RWPE2 (cell line): ENCODE measurements at regions not wholly inside any gene's neighbourhood (a gene's known extent, or its start where the extent isn't known, plus 50 kb on each side); places are given as distances from the start of the nearest gene placed in this dataset.
"Not testable (repeated sequence)": the region's sequence is repeated elsewhere in the genome, so short reads cannot be mapped to it uniquely, and the experiment has no call there.

Experiments used
- ATAC-seq: fragments of 200-7000 bp; cut with Tn5 transposase; 3 replicates; pipeline ENCODE4 v1.9.1; 2021; ENCODE audit warnings: low read depth
- DNase-seq: peaks from one replicate; pipeline ENCODE4 v3.0.0-alpha.2; 2020; ENCODE audit warnings: low spot score
- H3K27ac ChIP-seq: fragments of 450-650 bp; 2 replicates; pipeline ENCODE4 v1.5.1; 2017; ENCODE audit warnings: mild to moderate bottlenecking; ENCODE audit not compliant: poor library complexity, severe bottlenecking
- H3K27me3 ChIP-seq: fragments of 250-450 bp; sonication (Bioruptor Pico); 2 replicates; pipeline ENCODE4 v1.5.1; 2021; ENCODE audit warnings: mild to moderate bottlenecking, moderate library complexity; ENCODE audit not compliant: insufficient read depth, poor library complexity, severe bottlenecking
- H3K36me3 ChIP-seq: fragments of 250-450 bp; sonication (Bioruptor Pico); 2 replicates; pipeline ENCODE4 v1.5.1; 2020; ENCODE audit warnings: low read depth, mild to moderate bottlenecking, moderate library complexity
- H3K4me1 ChIP-seq: fragments of 250-450 bp; sonication (Bioruptor Pico); 2 replicates; pipeline ENCODE4 v1.5.1; 2021; ENCODE audit warnings: mild to moderate bottlenecking, moderate library complexity; ENCODE audit not compliant: insufficient read depth, poor library complexity, severe bottlenecking
- H3K4me3 ChIP-seq: fragments of 250-450 bp; sonication (Bioruptor Pico); 2 replicates; pipeline ENCODE4 v1.5.1; 2021; ENCODE audit warnings: mild to moderate bottlenecking, moderate library complexity; ENCODE audit not compliant: severe bottlenecking
- H3K9me3 ChIP-seq: fragments of 250-450 bp; sonication (Bioruptor Pico); 2 replicates; pipeline ENCODE4 v1.5.1; 2021; ENCODE audit warnings: mild to moderate bottlenecking, moderate library complexity; ENCODE audit not compliant: severe bottlenecking
- CTCF ChIP-seq: fragments of 450-650 bp; IDR thresholded peaks from one replicate; pipeline ENCODE4 v1.5.1; 2017; ENCODE audit warnings: mild to moderate bottlenecking, moderate library complexity; ENCODE audit not compliant: poor library complexity, severe bottlenecking

GRCh38 chr6:16042751-16043150, 86.1 kb upstream of the MYLIP start:
- Histone ChIP-seq H3K27me3 (no peaks in the 10 kb centered on the region), H3K27ac (no peak overlapping the region), H3K36me3 (no peaks in the 10 kb centered on the region), H3K4me1 (no peaks in the 10 kb centered on the region), H3K4me3 (no peak overlapping the region), H3K9me3 (no peaks in the 10 kb centered on the region)
- DNase-seq: no peak
- no peak for ATAC-seq
- TF ChIP-seq CTCF: no peak

GRCh38 chr6:16041327-16041726, 87.6 kb upstream of the MYLIP start:
- Histone ChIP-seq H3K4me3 (no peak overlapping the region), H3K9me3 (no peaks in the 10 kb centered on the region), H3K36me3 (no peaks in the 10 kb centered on the region), H3K27me3 (no peaks in the 10 kb centered on the region), H3K27ac (no peak overlapping the region), H3K4me1 (no peaks in the 10 kb centered on the region)
- DNase-seq (no peak), ATAC-seq (no peak)
- no peak for TF ChIP-seq CTCF

- Histone ChIP-seq H3K4me1 (no peaks in the 10 kb centered on the region), H3K27ac (no peak overlapping the region), H3K27me3 (no peaks in the 10 kb centered on the region), H3K9me3 (no peaks in the 10 kb centered on the region), H3K4me3 (no peak overlapping the region), H3K36me3 (no peaks in the 10 kb centered on the region)
- no peak for ATAC-seq
- TF ChIP-seq CTCF: no peak
- no peak for DNase-seq
Observed at GRCh38 chr6:16040628-16040974, 88.3 kb upstream of the MYLIP start.

GRCh38 chr6:16039892-16040627, 88.8 kb upstream of the MYLIP start:
- not testable (repeated sequence) for H3K4me1 ChIP-seq, H3K27ac ChIP-seq, H3K36me3 ChIP-seq, ATAC-seq, DNase-seq, H3K27me3 ChIP-seq, H3K4me3 ChIP-seq, H3K9me3 ChIP-seq

- Histone ChIP-seq H3K27ac (no peak overlapping the region), H3K27me3 (no peaks in the 10 kb centered on the region), H3K36me3 (no peaks in the 10 kb centered on the region), H3K4me3 (no peak overlapping the region), H3K4me1 (no peaks in the 10 kb centered on the region), H3K9me3 (no peaks in the 10 kb centered on the region)
- TF ChIP-seq CTCF: no peak
- DNase-seq (no peak), ATAC-seq (no peak)
Observed at GRCh38 chr6:16038938-16039337, 89.9 kb upstream of the MYLIP start.
